PFSK-1 (cell line): ENCODE measurements at regions not wholly inside any gene's neighbourhood (a gene's known extent, or its start where the extent isn't known, plus 50 kb on each side); places are given as distances from the start of the nearest gene placed in this dataset.

Experiments
- FOXP2 ChIP-seq: optimal IDR thresholded peaks from 2 replicates; pipeline ENCODE3; 2011; ENCODE audit warnings: borderline replicate concordance, control low read depth, inconsistent platforms; ENCODE audit not compliant: insufficient read depth; ENCODE audit errors: extremely low read length, extremely low read depth
- POLR2AphosphoS5 ChIP-seq: IDR thresholded peaks from 2 replicates; pipeline ENCODE4 v1.6.1; 2012; ENCODE audit warnings: low read depth, mild to moderate bottlenecking, control low read depth, low read length, moderate library complexity
- SIN3A ChIP-seq: IDR thresholded peaks from 2 replicates; pipeline ENCODE4 v1.6.1; 2012; ENCODE audit warnings: mild to moderate bottlenecking, low read length, moderate library complexity, borderline replicate concordance; ENCODE audit not compliant: insufficient read depth
- TAF1 ChIP-seq: IDR thresholded peaks from 2 replicates; pipeline ENCODE4 v1.6.1; 2012; ENCODE audit warnings: low read length, control low read depth, borderline replicate concordance; ENCODE audit not compliant: insufficient read depth
- TF ChIP-seq, protein P1 (sequence below), 2 experiments: IDR thresholded peaks; 2 replicates each; pipeline versions ENCODE4 v1.6.1 to v1.8.0; 2011 to 2012; ENCODE audit warnings: low read depth in 2 of 2, low read length in 2 of 2, control low read depth in 1 of 2, inconsistent platforms in 1 of 2, mild to moderate bottlenecking in 1 of 2, moderate library complexity in 1 of 2; ENCODE audit not compliant: insufficient read depth in 1 of 2

DNA sequence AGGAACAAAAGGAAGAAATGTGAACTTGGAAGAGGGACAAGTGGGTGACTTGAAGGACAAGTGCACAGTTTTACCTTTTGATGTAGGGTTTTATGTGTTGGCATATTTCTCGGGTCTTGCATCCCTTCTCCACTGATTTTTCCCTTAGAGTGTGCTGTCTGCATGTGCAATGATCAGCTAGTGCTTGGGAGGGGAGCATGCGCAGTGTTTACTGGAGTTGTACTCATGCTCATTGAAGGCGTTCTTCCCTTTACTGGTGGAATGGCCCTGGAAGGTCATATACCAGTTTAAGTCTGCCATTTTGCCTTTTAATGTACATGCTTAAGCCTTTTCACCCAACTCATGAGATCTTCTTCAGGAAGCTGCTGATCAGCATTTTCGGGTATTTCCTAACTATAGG is 1168.0 kb downstream of the SUCLG1 start:
- TF ChIP-seq SIN3A (no peak), FOXP2 (no peak), POLR2AphosphoS5 (no peak), TAF1 (no peak)
- TF ChIP-seq, protein P1, sequence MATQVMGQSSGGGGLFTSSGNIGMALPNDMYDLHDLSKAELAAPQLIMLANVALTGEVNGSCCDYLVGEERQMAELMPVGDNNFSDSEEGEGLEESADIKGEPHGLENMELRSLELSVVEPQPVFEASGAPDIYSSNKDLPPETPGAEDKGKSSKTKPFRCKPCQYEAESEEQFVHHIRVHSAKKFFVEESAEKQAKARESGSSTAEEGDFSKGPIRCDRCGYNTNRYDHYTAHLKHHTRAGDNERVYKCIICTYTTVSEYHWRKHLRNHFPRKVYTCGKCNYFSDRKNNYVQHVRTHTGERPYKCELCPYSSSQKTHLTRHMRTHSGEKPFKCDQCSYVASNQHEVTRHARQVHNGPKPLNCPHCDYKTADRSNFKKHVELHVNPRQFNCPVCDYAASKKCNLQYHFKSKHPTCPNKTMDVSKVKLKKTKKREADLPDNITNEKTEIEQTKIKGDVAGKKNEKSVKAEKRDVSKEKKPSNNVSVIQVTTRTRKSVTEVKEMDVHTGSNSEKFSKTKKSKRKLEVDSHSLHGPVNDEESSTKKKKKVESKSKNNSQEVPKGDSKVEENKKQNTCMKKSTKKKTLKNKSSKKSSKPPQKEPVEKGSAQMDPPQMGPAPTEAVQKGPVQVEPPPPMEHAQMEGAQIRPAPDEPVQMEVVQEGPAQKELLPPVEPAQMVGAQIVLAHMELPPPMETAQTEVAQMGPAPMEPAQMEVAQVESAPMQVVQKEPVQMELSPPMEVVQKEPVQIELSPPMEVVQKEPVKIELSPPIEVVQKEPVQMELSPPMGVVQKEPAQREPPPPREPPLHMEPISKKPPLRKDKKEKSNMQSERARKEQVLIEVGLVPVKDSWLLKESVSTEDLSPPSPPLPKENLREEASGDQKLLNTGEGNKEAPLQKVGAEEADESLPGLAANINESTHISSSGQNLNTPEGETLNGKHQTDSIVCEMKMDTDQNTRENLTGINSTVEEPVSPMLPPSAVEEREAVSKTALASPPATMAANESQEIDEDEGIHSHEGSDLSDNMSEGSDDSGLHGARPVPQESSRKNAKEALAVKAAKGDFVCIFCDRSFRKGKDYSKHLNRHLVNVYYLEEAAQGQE (IDR thresholded peaks at IDR 0.05; ENCODE audit: insufficient read depth in 1 of 2, low read depth in 2 of 2, low read length in 2 of 2) = no peak

DNA sequence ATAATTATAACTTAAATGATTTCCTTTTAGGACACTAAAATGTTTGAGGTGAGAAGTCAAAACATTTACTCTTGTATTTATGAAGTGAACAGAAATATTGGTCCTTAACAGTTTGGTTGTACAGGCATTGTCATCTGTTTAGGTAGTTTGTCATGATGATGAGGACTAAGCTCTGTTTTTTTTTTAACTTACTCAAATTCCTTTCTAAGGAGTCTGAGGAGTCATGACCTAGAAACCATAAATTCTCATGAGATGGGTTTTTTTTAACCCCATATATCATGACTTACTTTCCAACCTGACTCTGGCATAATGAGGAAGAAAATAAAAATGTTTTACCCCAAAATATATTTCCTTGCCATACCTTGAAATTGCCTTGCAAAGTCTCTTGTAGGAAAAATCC is 1176.2 kb downstream of the SUCLG1 start:
- TF ChIP-seq POLR2AphosphoS5 = no peak

DNA sequence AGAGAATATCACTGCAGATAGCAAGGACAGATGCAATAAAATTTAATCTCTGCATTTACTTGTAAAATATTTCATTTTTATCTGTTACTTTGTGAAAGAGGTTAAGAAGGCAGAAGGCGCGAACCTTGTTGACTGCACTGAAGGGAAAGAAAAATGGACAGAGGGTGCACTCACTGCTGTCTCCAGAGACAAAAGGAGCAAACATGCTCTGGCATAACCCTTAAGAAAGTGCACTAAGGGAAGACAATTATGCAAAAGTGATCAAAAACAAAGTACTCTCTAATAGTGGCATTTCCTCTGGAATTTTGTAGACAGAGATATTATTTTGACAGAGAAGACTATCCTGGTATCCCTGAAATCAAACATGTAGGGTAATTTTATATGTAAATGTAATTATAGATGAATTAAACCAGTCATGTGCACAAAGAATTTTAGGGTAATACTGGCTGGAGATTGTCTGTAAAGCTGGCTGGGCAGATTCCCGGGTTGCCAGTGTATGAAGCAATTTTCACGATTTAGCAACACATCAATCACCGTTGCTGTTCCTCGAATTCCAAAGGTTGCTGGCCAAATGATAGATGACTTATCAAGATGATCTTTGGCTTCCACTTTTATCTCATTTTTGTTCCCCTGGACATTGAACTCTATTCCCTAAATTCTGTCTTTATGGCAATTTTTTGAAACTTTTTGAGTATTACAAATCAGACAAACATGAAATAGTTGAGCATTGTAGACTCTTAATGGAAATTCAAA is 1176.9 kb downstream of the SUCLG1 start:
- TF ChIP-seq, protein P1 (IDR thresholded peaks at IDR 0.05; ENCODE audit: insufficient read depth in 1 of 2, low read depth in 2 of 2, low read length in 2 of 2) = no peak
- TF ChIP-seq POLR2AphosphoS5 (no peak), SIN3A (no peak), FOXP2 (no peak), TAF1 (no peak)

DNA sequence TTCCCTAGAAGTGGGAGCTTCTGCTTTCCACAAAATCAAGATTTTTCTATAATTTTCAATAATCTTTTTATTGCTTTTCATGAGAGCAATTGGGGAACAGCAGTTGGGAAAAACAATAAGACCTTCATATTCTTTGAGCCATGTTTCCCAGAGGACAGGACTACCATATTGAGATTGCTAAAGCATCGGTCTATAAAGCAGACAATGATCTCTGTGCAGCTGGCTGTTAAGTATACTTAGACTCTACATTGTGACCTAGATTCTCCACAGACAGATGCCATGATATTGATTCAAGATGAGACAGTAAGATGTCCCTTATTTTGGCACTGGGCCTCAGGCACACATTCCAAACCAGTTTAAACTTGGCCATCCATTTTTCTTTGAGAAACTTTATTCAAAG is 1178.7 kb downstream of the SUCLG1 start:
- TF ChIP-seq POLR2AphosphoS5 (no peak), FOXP2 (no peak), SIN3A (no peak), TAF1 (no peak)

DNA sequence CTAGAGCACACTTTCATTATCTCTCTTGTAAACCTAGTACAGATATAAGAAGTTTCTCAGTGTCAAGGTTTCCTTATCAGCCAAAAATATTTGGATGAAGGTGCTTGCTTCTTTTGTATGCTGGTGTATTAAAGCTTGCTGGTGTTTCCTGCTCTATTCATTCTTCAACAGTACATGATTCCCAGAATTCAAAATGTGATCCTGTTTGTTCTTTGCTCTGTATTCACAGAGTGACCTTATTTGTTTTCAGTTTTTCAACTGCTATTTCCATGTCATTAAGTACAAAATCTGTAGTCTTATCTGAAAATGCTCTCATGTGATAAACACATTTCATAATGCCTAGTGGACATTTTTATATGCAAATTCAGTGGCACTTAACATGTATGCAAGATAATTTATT is 1185.8 kb downstream of the SUCLG1 start:
- TF ChIP-seq, protein P1 (IDR thresholded peaks at IDR 0.05; ENCODE audit: insufficient read depth in 1 of 2, low read depth in 2 of 2, low read length in 2 of 2) = no peak
- TF ChIP-seq SIN3A (no peak), FOXP2 (no peak), POLR2AphosphoS5 (no peak), TAF1 (no peak)

DNA sequence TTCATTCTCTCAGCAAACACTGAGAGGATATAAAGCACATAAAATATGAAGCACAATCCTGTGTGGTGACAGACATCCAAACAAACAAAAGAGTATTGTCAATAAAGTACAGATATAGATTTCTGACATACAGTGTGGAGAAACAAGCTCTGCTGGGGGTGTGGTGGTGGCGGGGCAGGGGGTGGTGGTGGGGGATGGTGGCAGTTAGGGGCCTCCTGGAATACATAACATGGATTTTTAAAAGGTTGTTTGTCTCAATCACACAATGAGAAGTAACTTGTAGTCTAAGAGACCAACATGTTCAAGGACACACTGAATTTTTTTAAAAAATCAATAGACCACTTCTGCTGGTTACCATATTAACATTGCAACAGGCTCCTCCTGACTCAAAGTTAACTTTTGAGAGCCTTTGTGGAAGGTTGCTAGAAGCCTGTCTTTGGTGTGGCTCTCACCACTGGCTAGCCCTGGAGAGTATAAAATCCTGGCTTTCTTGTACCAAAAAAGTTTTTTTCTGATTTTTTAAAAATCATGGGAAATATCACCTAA is 1197.4 kb downstream of the SUCLG1 start:
- TF ChIP-seq POLR2AphosphoS5 (no peak), TAF1 (no peak), SIN3A (no peak), FOXP2 (no peak)
- TF ChIP-seq, protein P1 (IDR thresholded peaks at IDR 0.05; ENCODE audit: insufficient read depth in 1 of 2, low read depth in 2 of 2, low read length in 2 of 2) = no peak
